ENCODE measurements at regions not wholly inside any gene's neighbourhood (a gene's known extent, or its start where the extent isn't known, plus 50 kb on each side); places are given as distances from the start of the nearest gene placed in this dataset.

DNA sequence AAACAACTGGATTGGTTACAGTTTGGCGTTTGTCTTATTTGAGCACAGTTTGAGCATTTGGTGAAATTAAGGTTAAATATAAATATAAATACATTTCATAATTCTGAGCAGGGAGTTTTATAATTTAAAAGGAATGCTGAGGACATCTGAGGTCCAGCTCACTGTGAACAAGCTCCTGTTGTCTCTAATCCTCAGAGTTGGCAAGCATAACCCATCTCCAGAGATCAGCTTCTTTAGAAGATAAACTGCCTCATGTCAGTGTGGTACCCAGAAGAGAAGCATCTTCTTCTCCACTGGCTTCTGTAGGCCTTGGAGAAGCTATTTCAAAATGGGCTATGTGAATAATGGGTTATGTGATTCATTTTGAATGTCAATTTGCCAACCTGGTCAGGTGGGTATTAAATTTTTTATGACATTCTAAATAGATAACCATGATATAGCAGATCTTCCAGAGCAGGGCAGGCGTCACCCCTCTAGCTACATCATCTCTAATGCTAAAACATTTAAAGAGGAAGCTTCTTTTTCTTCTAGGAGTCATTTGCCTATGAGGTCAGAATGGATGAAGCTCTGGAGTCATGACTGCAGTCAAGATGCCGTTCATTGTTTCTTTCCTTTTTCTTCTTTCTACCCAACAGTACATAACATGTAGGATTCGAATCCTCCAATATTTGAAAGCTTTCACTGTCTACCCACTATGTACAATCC, 324.0 kb downstream of the RNF144A start:
- DNase-seq = no peak
- no peak overlapping the region for H3K4me2 ChIP-seq (ENCODE audit: low read depth, low read length)
- no peaks in the 10 kb centered on the region for H3K4me1 ChIP-seq (ENCODE audit: low read length)
- no peaks in the 10 kb centered on the region for H3K9me2 ChIP-seq (replicated peaks; ENCODE audit: insufficient read depth, low read length)
- TF ChIP-seq EZH2phosphoT487 (IDR thresholded peaks at IDR 0.05; ENCODE audit: low read length) (no peak), EZH2 (optimal IDR thresholded peaks at IDR 0.05; ENCODE audit: low read depth, low read length) (no peak)
- TF ChIP-seq, protein P1, sequence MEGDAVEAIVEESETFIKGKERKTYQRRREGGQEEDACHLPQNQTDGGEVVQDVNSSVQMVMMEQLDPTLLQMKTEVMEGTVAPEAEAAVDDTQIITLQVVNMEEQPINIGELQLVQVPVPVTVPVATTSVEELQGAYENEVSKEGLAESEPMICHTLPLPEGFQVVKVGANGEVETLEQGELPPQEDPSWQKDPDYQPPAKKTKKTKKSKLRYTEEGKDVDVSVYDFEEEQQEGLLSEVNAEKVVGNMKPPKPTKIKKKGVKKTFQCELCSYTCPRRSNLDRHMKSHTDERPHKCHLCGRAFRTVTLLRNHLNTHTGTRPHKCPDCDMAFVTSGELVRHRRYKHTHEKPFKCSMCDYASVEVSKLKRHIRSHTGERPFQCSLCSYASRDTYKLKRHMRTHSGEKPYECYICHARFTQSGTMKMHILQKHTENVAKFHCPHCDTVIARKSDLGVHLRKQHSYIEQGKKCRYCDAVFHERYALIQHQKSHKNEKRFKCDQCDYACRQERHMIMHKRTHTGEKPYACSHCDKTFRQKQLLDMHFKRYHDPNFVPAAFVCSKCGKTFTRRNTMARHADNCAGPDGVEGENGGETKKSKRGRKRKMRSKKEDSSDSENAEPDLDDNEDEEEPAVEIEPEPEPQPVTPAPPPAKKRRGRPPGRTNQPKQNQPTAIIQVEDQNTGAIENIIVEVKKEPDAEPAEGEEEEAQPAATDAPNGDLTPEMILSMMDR (IDR thresholded peaks at IDR 0.05; ENCODE audit: low read length) = no peak
- no peaks in the 10 kb centered on the region for H3K36me3 ChIP-seq (replicated peaks; ENCODE audit: insufficient read depth, low read length)
- H3K9ac ChIP-seq (ENCODE audit: low read length) = no peak overlapping the region
- H4K20me1 ChIP-seq (ENCODE audit: insufficient read depth, low read length) = no peaks in the 10 kb centered on the region
- no peak overlapping the region for H2AFZ ChIP-seq (ENCODE audit: low read length)
- no peaks in the 10 kb centered on the region for H3K27me3 ChIP-seq (replicated peaks; ENCODE audit: insufficient read depth, low read length)
- no peaks in the 10 kb centered on the region for H3K9me3 ChIP-seq (replicated peaks; ENCODE audit: insufficient read depth, low read length)
- no peak overlapping the region for H3K27ac ChIP-seq (ENCODE audit: low read length)
- no peaks in the 10 kb centered on the region for H3F3A ChIP-seq (ENCODE audit: insufficient read depth, low read length)
- no peak overlapping the region for H3K4me3 ChIP-seq (ENCODE audit: low read length)
- H3K79me2 ChIP-seq (ENCODE audit: low read length) = no peaks in the 10 kb centered on the region

DNA sequence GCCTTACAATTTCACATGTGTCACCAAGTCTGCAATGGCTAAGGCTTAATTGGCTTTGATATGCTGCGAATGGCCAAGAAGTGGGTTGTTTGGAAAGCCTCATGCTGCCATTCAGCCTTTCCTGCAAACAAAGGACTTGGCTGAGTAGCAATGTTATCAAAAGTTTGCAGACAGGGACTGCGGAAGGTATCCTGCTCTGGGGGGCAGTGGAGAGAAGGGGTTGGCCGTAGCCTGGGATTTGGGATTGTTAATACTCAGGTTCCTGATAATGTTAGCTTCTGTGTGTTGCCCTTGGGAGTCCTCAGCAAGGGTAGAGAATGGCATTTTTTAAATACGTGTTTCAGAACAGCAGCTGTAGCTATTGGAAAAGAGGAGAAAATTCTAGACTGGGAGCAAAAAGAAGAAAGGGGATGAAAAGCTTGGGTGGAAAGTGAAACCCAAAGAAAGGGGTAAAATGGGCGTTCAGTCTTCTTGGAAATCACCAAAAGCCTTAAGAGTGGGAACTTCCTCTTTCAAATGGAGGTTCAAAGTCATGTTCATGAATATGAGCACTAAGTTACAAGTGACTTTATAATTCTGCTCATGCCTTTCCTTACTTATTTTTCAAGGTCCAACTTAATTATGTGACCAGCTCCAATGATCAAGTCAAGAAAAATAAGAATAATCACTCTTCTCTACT, 325.1 kb downstream of the RNF144A start:
- H4K20me1 ChIP-seq (ENCODE audit: insufficient read depth, low read length) = no peaks in the 10 kb centered on the region
- no peaks in the 10 kb centered on the region for H3K9me3 ChIP-seq (replicated peaks; ENCODE audit: insufficient read depth, low read length)
- no peaks in the 10 kb centered on the region for H3K36me3 ChIP-seq (replicated peaks; ENCODE audit: insufficient read depth, low read length)
- H3K9ac ChIP-seq (ENCODE audit: low read length) = no peak overlapping the region
- no peaks in the 10 kb centered on the region for H3F3A ChIP-seq (ENCODE audit: insufficient read depth, low read length)
- H3K79me2 ChIP-seq (ENCODE audit: low read length) = no peaks in the 10 kb centered on the region
- H3K4me3 ChIP-seq (ENCODE audit: low read length) = no peak overlapping the region
- no peak overlapping the region for H3K4me2 ChIP-seq (ENCODE audit: low read depth, low read length)
- no peaks in the 10 kb centered on the region for H3K9me2 ChIP-seq (replicated peaks; ENCODE audit: insufficient read depth, low read length)
- TF ChIP-seq, protein P1 (IDR thresholded peaks at IDR 0.05; ENCODE audit: low read length) = no peak
- TF ChIP-seq EZH2 (optimal IDR thresholded peaks at IDR 0.05; ENCODE audit: low read depth, low read length) (no peak), EZH2phosphoT487 (IDR thresholded peaks at IDR 0.05; ENCODE audit: low read length) (no peak)
- no peaks in the 10 kb centered on the region for H3K27me3 ChIP-seq (replicated peaks; ENCODE audit: insufficient read depth, low read length)
- no peak overlapping the region for H3K27ac ChIP-seq (ENCODE audit: low read length)
- no peak overlapping the region for H2AFZ ChIP-seq (ENCODE audit: low read length)
- no peak for DNase-seq
- no peaks in the 10 kb centered on the region for H3K4me1 ChIP-seq (ENCODE audit: low read length)

DNA sequence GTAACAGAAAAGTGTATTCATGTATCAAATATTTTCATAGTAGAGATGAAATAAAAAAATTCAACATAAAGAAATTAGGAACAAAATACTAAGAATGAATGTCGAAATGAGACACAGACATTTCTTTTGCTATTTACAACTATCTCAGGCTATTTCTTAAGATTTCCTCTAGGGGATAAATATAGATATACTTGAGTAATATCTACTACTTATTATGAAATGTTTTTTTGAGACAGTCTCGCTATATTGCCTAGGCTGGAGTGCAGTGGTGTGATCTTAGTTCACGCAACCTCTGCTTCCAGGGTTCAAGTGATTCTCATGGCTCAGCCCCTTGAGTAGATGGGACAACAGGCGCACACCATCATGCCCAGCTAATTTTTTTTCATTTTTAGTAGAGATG, 326.1 kb downstream of the RNF144A start:
- Histone ChIP-seq H3K36me3 (replicated peaks; ENCODE audit: insufficient read depth, low read length) (no peaks in the 10 kb centered on the region), H3K4me2 (ENCODE audit: low read depth, low read length) (no peak overlapping the region), H3K9me2 (replicated peaks; ENCODE audit: insufficient read depth, low read length) (no peaks in the 10 kb centered on the region), H3K27me3 (replicated peaks; ENCODE audit: insufficient read depth, low read length) (no peaks in the 10 kb centered on the region), H3F3A (ENCODE audit: insufficient read depth, low read length) (no peaks in the 10 kb centered on the region), H3K27ac (ENCODE audit: low read length) (no peak overlapping the region), H3K4me3 (ENCODE audit: low read length) (no peak overlapping the region), H3K79me2 (ENCODE audit: low read length) (no peaks in the 10 kb centered on the region), H3K9ac (ENCODE audit: low read length) (no peak overlapping the region), H3K9me3 (replicated peaks; ENCODE audit: insufficient read depth, low read length) (no peaks in the 10 kb centered on the region), H3K4me1 (ENCODE audit: low read length) (no peaks in the 10 kb centered on the region), H2AFZ (ENCODE audit: low read length) (no peak overlapping the region), H4K20me1 (ENCODE audit: insufficient read depth, low read length) (no peaks in the 10 kb centered on the region)
- DNase-seq = no peak
- TF ChIP-seq EZH2phosphoT487 (IDR thresholded peaks at IDR 0.05; ENCODE audit: low read length) (no peak), EZH2 (optimal IDR thresholded peaks at IDR 0.05; ENCODE audit: low read depth, low read length) (no peak)
- TF ChIP-seq, protein P1 (IDR thresholded peaks at IDR 0.05; ENCODE audit: low read length) = no peak
